GM12878 (cell line): ENCODE measurements at regions not wholly inside any gene's neighbourhood (a gene's known extent, or its start where the extent isn't known, plus 50 kb on each side); places are given as distances from the start of the nearest gene placed in this dataset.

Experiments
- ATAC-seq: fragments of 200-7000 bp; cut with Tn5 transposase; 3 replicates; pipeline ENCODE4 v1.9.1; 2020; ENCODE audit warnings: mild to moderate bottlenecking, moderate library complexity
- BruUV-seq: library from RNA; stranded (reverse); fragments of 400-500 nt; replicated peaks from 2 replicates; lab custom pipeline; 2021; lab: Mats Ljungman, UMichigan
- CTCF ChIA-PET: fragments of 300-600 bp; sonication (Branson Sonifier 250); formaldehyde crosslinking; extraction: SDS; loops from one replicate; lab custom pipeline; 2021; ENCODE audit warnings: inconsistent platforms; lab: Yijun Ruan, JAX
- POLR2A ChIA-PET: fragments of 350-600 bp; formaldehyde crosslinking; extraction: SDS; loops from one replicate; lab custom pipeline; 2021; ENCODE audit warnings: inconsistent platforms; lab: Charles Lee
- RAD21 ChIA-PET: fragments of 300-600 bp; sonication (Branson Sonifier 250); formaldehyde crosslinking; loops from one replicate; lab custom pipeline; 2023; ENCODE audit warnings: antibody characterized with exemption; ENCODE audit not compliant: unreplicated experiment; lab: Charles Lee
- SMC1A ChIA-PET: fragments of 300-600 bp; sonication (Branson Sonifier 250); formaldehyde crosslinking; loops from one replicate; lab custom pipeline; 2023; ENCODE audit not compliant: unreplicated experiment, uncharacterized antibody; lab: Charles Lee
- DNase-seq: peaks from one replicate; pipeline ENCODE4 v3.0.0-alpha.2; 2011; ENCODE audit warnings: low read depth, low spot score
- FAIRE-seq: peaks from 3 replicates; lab custom pipeline; 2011; peaks lifted over from hg19 to GRCh38; lab: Jason Lieb, UNC
- H2AFZ ChIP-seq: 2 replicates; pipeline ENCODE4 v1.6.0; 2011; ENCODE audit warnings: low read depth, low read length, control low read depth; ENCODE audit not compliant: control insufficient read depth
- H3K27ac ChIP-seq: 2 replicates; pipeline ENCODE4 v1.5.1; 2011; ENCODE audit warnings: control low read depth; ENCODE audit not compliant: control insufficient read depth, insufficient read depth
- H3K27me3 ChIP-seq, 2 experiments: replicated peaks in 1 of 2; 2 replicates each; pipeline versions ENCODE4 v1.6.0 to v1.6.1; 2011; ENCODE audit warnings: low read length in 1 of 2; ENCODE audit not compliant: control insufficient read depth in 2 of 2, insufficient read depth in 2 of 2
- H3K36me3 ChIP-seq, 2 experiments: 2 replicates each; pipeline ENCODE4 v1.5.1; 2011; ENCODE audit warnings: low read length in 1 of 2; ENCODE audit not compliant: control insufficient read depth in 2 of 2, insufficient read depth in 2 of 2
- H3K4me1 ChIP-seq: 2 replicates; pipeline ENCODE4 v1.6.1; 2011; ENCODE audit warnings: mild to moderate bottlenecking, low read length, moderate library complexity, mixed read lengths; ENCODE audit not compliant: control insufficient read depth, insufficient read depth
- H3K4me2 ChIP-seq: 2 replicates; pipeline ENCODE4 v1.6.0; 2011; ENCODE audit warnings: control low read depth; ENCODE audit not compliant: control insufficient read depth, insufficient read depth
- H3K4me3 ChIP-seq: fragments of 200-600 bp; sonication (generic); 2 replicates; pipeline ENCODE4 v1.5.1; 2016
- H3K79me2 ChIP-seq: 2 replicates; pipeline ENCODE4 v1.6.0; 2011; ENCODE audit warnings: low read length; ENCODE audit not compliant: control insufficient read depth, insufficient read depth
- H3K9ac ChIP-seq: 2 replicates; pipeline ENCODE4 v1.8.0; 2011; ENCODE audit warnings: low read length, control low read depth, mixed read lengths; ENCODE audit not compliant: control insufficient read depth, insufficient read depth
- H3K9me3 ChIP-seq: replicated peaks from 3 replicates; pipeline ENCODE4 v1.5.1; 2011; ENCODE audit warnings: mild to moderate bottlenecking, low read length; ENCODE audit not compliant: control insufficient read depth, insufficient read depth
- H4K20me1 ChIP-seq: 2 replicates; pipeline ENCODE4 v1.6.0; 2011; ENCODE audit not compliant: control insufficient read depth, insufficient read depth
- BCL11A ChIP-seq: IDR thresholded peaks from 2 replicates; pipeline ENCODE4 v1.6.1; 2011; ENCODE audit warnings: low read depth, low read length
- CREM ChIP-seq: IDR thresholded peaks from 2 replicates; pipeline ENCODE4 v1.6.1; 2014; ENCODE audit warnings: antibody characterized with exemption, low read depth
- HDGF ChIP-seq: fragments of 450-650 bp; IDR thresholded peaks from 2 replicates; pipeline ENCODE4 v1.6.1; 2016; ENCODE audit warnings: antibody characterized with exemption
- KLF5 ChIP-seq: fragments of 450-650 bp; IDR thresholded peaks from 2 replicates; pipeline ENCODE4 v1.6.1; 2014; ENCODE audit warnings: mild to moderate bottlenecking; ENCODE audit not compliant: partially characterized antibody
- NFYA ChIP-seq: IDR thresholded peaks from 2 replicates; pipeline ENCODE4 v1.6.1; 2011; ENCODE audit warnings: low read depth, mild to moderate bottlenecking, low read length, improper control_type of control experiment, borderline replicate concordance
- NFYB ChIP-seq: IDR thresholded peaks from 2 replicates; pipeline ENCODE4 v1.6.1; 2011; ENCODE audit warnings: low read depth, mild to moderate bottlenecking, low read length, improper control_type of control experiment, moderate library complexity; ENCODE audit not compliant: insufficient read depth
- NRF1 ChIP-seq: conservative IDR thresholded peaks from 2 replicates; pipeline ENCODE4 v1.6.1; 2011; ENCODE audit warnings: mild to moderate bottlenecking, low read depth, low read length, improper control_type of control experiment
- POU2F2 ChIP-seq: IDR thresholded peaks from 3 replicates; pipeline ENCODE4 v1.6.1; 2011; ENCODE audit warnings: low read depth, mild to moderate bottlenecking, low read length, borderline replicate concordance
- RAD51 ChIP-seq: fragments of 450-650 bp; IDR thresholded peaks from 2 replicates; pipeline ENCODE4 v1.6.1; 2016; ENCODE audit warnings: moderate library complexity, mild to moderate bottlenecking, inconsistent platforms
- RBBP5 ChIP-seq: fragments of 200-600 bp; sonication (generic); conservative IDR thresholded peaks from 2 replicates; pipeline ENCODE4 v1.6.1; 2016
- SREBF1 ChIP-seq: IDR thresholded peaks from 2 replicates; pipeline ENCODE4 v1.6.1; 2012; ENCODE audit warnings: mild to moderate bottlenecking, low read length
- YY1 ChIP-seq: IDR thresholded peaks from 2 replicates; pipeline ENCODE4 v1.6.1; 2011; ENCODE audit warnings: low read depth, mild to moderate bottlenecking, low read length
- ZNF622 ChIP-seq: fragments of 450-650 bp; IDR thresholded peaks from 2 replicates; pipeline ENCODE4 v1.6.1; 2017; ENCODE audit warnings: mild to moderate bottlenecking, inconsistent platforms
- WGBS: methylation state at CpG from one replicate; pipeline ENCODE4 v1.1.6; 2016; ENCODE audit warnings: low lambda C conversion rate; ENCODE audit not compliant: insufficient replicate concordance, insufficient coverage; ENCODE audit errors: missing lambda C conversion rate; 5-methylcytosine and 5-hydroxymethylcytosine counted together
- in situ Hi-C: fragments of 300-500 bp; cut with MboI; formaldehyde crosslinking; loops from 9 replicates; pipeline ENCODE4 v1.14.3; 2018; ENCODE audit warnings: mixed read lengths
- intact Hi-C: fragments of 100-400 bp; cut with micrococcal nuclease; formaldehyde crosslinking; loops from one replicate; pipeline ENCODE4 v1.14.2; 2022; ENCODE audit not compliant: unreplicated experiment
- TF ChIP-seq, protein P1 (sequence below): fragments of 450-650 bp; IDR thresholded peaks from 2 replicates; pipeline ENCODE4 v1.6.1; 2016; ENCODE audit warnings: mild to moderate bottlenecking

DNA sequence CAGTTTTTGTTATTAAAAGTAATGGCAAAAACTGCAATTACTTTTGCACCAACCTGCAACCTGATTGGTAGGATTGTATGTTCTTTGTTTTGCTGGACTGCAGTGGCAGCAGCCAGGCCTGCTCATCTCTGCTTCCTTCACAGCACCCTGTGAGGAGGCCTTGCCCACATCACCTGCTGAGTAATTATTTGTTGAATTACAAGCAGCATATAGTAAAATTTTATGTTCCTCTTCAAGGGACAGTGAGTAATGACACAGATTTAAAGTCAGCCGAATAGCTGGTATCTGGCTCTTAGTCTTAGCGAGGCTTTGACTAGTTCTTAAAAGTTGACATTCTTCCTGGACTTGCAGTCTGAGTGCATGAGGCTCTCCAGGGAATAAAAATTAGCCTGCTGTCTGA lies 435.1 kb downstream of the PRDM2 start:
- WGBS, result 71% methylated on average over 2 of the region's 2 CpGs

More for the DNA sequence above, 435.1 kb downstream of the PRDM2 start:
- ChIA-PET RAD21 (no interaction called here), SMC1A (no interaction called here), CTCF (no interaction called here)
- Histone ChIP-seq H3K9me3 (no peaks in the 10 kb centered on the region), H3K4me3 (no peak overlapping the region), H3K36me3 (no peaks in the 10 kb centered on the region), H2AFZ (no peak overlapping the region), H3K4me2 (no peak overlapping the region)
- no TSS peak for BruUV-seq
- TF ChIP-seq SREBF1 (no peak), KLF5 (no peak), HDGF (no peak), CREM (no peak), RAD51 (no peak), POU2F2 (no peak), YY1 (no peak), NFYB (no peak), ZNF622 (no peak), BCL11A (no peak), RBBP5 (no peak), NRF1 (no peak), NFYA (no peak)
- TF ChIP-seq, protein P1, sequence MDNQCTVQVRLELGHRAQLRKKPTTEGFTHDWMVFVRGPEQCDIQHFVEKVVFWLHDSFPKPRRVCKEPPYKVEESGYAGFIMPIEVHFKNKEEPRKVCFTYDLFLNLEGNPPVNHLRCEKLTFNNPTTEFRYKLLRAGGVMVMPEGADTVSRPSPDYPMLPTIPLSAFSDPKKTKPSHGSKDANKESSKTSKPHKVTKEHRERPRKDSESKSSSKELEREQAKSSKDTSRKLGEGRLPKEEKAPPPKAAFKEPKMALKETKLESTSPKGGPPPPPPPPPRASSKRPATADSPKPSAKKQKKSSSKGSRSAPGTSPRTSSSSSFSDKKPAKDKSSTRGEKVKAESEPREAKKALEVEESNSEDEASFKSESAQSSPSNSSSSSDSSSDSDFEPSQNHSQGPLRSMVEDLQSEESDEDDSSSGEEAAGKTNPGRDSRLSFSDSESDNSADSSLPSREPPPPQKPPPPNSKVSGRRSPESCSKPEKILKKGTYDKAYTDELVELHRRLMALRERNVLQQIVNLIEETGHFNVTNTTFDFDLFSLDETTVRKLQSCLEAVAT, result no peak
- TF ChIP-seq, all 136 proteins: peak for 0
- intact Hi-C loops (no loop called here), in situ Hi-C loops (no loop called here)
- Histone ChIP-seq H3K9ac (no peak overlapping the region), H3K27me3 (no peaks in the 10 kb centered on the region), H4K20me1 (no peaks in the 10 kb centered on the region), H3K79me2 (no peaks in the 10 kb centered on the region), H3K27ac (no peak overlapping the region), H3K4me1 (no peaks in the 10 kb centered on the region)
- POLR2A ChIA-PET, result no interaction called here
- FAIRE-seq (no peak), ATAC-seq (no peak), DNase-seq (no peak)
